Spleen (tissue), 11 donors: ENCODE measurements at regions not wholly inside any gene's neighbourhood (a gene's known extent, or its start where the extent isn't known, plus 50 kb on each side); places are given as distances from the start of the nearest gene placed in this dataset.

Source experiments
- DNase-seq: peaks from one replicate; pipeline ENCODE4 v3.0.0-alpha.2; 2020
- H3K27ac ChIP-seq, 8 donors: fragments of 200-600 bp; sonication (generic) in 7 of 8; 1 replicate in 4 of 8; 2 replicates in 4 of 8; pipeline versions ENCODE4 v1.5.0 to v1.8.0; 2016 to 2021; ENCODE audit warnings: inconsistent platforms in 4 of 8, mild to moderate bottlenecking in 4 of 8, moderate library complexity in 1 of 8
- H3K27me3 ChIP-seq, 7 donors: fragments of 200-600 bp; sonication (generic) in 6 of 7; replicated peaks in 1 of 7; 1 replicate in 4 of 7; 2 replicates in 3 of 7; pipeline versions ENCODE4 v1.5.0 to v1.8.0; 2016 to 2021; ENCODE audit warnings: inconsistent platforms in 3 of 7, mild to moderate bottlenecking in 1 of 7
- H3K36me3 ChIP-seq, 6 donors: fragments of 200-600 bp; sonication (generic) in 5 of 6; 1 replicate in 4 of 6; 2 replicates in 2 of 6; pipeline versions ENCODE4 v1.5.0 to v1.8.0; 2016 to 2021; ENCODE audit warnings: inconsistent platforms in 2 of 6
- H3K4me1 ChIP-seq, 6 donors: fragments of 200-600 bp; sonication (generic) in 5 of 6; 1 replicate in 3 of 6; 2 replicates in 3 of 6; pipeline versions ENCODE4 v1.5.0 to v1.8.0; 2016 to 2021; ENCODE audit warnings: inconsistent platforms in 3 of 6
- H3K4me3 ChIP-seq, 8 donors: fragments of 200-600 bp; sonication (generic) in 7 of 8; 1 replicate in 4 of 8; 2 replicates in 4 of 8; pipeline versions ENCODE4 v1.5.0 to v1.8.0; 2016 to 2021; ENCODE audit warnings: inconsistent platforms in 4 of 8, mild to moderate bottlenecking in 4 of 8, moderate library complexity in 2 of 8
- H3K9me3 ChIP-seq, 8 donors: fragments of 200-600 bp; sonication (generic) in 7 of 8; 1 replicate in 4 of 8; 2 replicates in 4 of 8; pipeline versions ENCODE4 v1.5.0 to v1.8.0; 2016 to 2021; ENCODE audit warnings: inconsistent platforms in 4 of 8
- CTCF ChIP-seq, 11 experiments: fragments of 200-600 bp in 7 of 11; fragments of 450-650 bp in 4 of 11; sonication (generic) in 4 of 11; IDR thresholded peaks in 8 of 11; conservative IDR thresholded peaks in 3 of 11; 1 replicate in 7 of 11; 2 replicates in 4 of 11; pipeline versions ENCODE4 v1.4.0 to v1.8.0; 2016 to 2021; ENCODE audit warnings: antibody characterized with exemption in 11 of 11, inconsistent platforms in 4 of 11, mild to moderate bottlenecking in 1 of 11
- POLR2A ChIP-seq, 3 donors: fragments of 450-650 bp; IDR thresholded peaks; one replicate each; pipeline ENCODE4 v1.5.1; 2017; ENCODE audit warnings: antibody characterized with exemption in 3 of 3, mild to moderate bottlenecking in 1 of 3
- POLR2AphosphoS5 ChIP-seq, 3 donors: sonication (generic); formaldehyde crosslinking; IDR thresholded peaks; one replicate each; pipeline ENCODE4 v1.5.1; 2017; ENCODE audit warnings: antibody characterized with exemption in 3 of 3
- WGBS, 5 donors: extraction: QIAGEN DNeasy Blood & Tissue Kit in 3 of 5; methylation state at CpG; one replicate each; pipeline versions ENCODE4 v1.1.5 to v1.1.7; 2013 to 2018; 5-methylcytosine and 5-hydroxymethylcytosine counted together
- intact Hi-C: fragments of 100-400 bp; cut with DNase I; formaldehyde crosslinking; loops from one replicate; pipeline ENCODE4 v1.15.0; 2023; ENCODE audit warnings: low total_unique reads
- donor health status: healthy with polysubstance abuse.
- donor health status: DM: no; HTN: no; CAD: no; lungs with moderate emphysema.
- donor health status: DM: no; HTN: no; CAD: no.
- donor health status: Bipolar disorder and iron deficiency.
- donor health status: healthy.
- donor health status: DM: no; HTN: no; CAD: no.
- donor health status: DM: yes; HTN: yes; CAD: no.

GRCh38 chr14:27077710-27078109, 479.9 kb upstream of the NOVA1 start:
- Histone ChIP-seq H3K4me1 (no peaks in the 10 kb centered on the region), H3K9me3 (peaks cover 0 to 3% (median 0%) of the 10 kb centered on the region in 8 donors), H3K27me3 (no peaks in the 10 kb centered on the region), H3K36me3 (no peaks in the 10 kb centered on the region), H3K27ac (no peak overlapping the region), H3K4me3 (no peak overlapping the region)
- DNase-seq = no peak
- 6 to 34% (median 8%) methylated on average over 2 of the region's 2 CpGs for WGBS, 5 donors
- intact Hi-C loops = no loop called here
- TF ChIP-seq POLR2A (IDR thresholded peaks at IDR 0.05) = no peak
- TF ChIP-seq CTCF (IDR thresholded peaks at IDR 0.05 in 8 of 11, conservative IDR thresholded peaks at IDR 0.05 in 3 of 11) = no peak
- no peak for TF ChIP-seq POLR2AphosphoS5 (IDR thresholded peaks at IDR 0.05)

- intact Hi-C loops = no loop called here
- Histone ChIP-seq H3K36me3 (no peaks in the 10 kb centered on the region), H3K9me3 (peaks cover 0 to 6% (median 0%) of the 10 kb centered on the region in 8 donors), H3K27ac (no peak overlapping the region), H3K4me1 (no peaks in the 10 kb centered on the region), H3K4me3 (no peak overlapping the region), H3K27me3 (no peaks in the 10 kb centered on the region)
- WGBS, 5 donors = 67 to 80% (median 71%) methylated on average over 4 of the region's 4 CpGs
- TF ChIP-seq POLR2AphosphoS5 (IDR thresholded peaks at IDR 0.05) (no peak), POLR2A (IDR thresholded peaks at IDR 0.05) (no peak), CTCF (IDR thresholded peaks at IDR 0.05 in 8 of 11, conservative IDR thresholded peaks at IDR 0.05 in 3 of 11) (no peak)
- DNase-seq = no peak
Observed at GRCh38 chr14:27078191-27078590, 480.4 kb upstream of the NOVA1 start.

DNA sequence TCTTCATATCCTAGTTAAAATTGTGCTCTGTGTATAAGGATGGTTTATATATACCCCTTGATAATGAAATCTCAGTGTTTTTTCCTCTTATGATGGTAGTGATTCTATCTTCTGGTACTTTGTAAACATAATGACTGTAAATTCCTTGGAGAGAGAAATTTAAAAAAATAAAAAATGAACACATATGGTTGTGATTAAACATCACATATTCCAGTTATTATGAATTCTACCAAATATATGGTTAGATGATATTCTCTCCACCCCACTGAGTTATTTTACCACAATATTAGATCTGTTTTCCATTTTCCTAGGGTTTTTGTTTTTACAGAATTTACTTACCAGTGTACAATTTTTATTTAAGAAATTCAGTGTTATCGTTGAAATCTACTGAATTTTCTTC, 481.9 kb upstream of the NOVA1 start:
- no peak for DNase-seq
- Histone ChIP-seq H3K36me3 (no peaks in the 10 kb centered on the region), H3K4me3 (no peak overlapping the region), H3K27ac (no peak overlapping the region), H3K4me1 (no peaks in the 10 kb centered on the region), H3K27me3 (no peaks in the 10 kb centered on the region), H3K9me3 (peaks cover 0 to 6% (median 0%) of the 10 kb centered on the region in 8 donors)
- 82 to 98% (median 92%) methylated on average over 1 of the region's 1 CpG for WGBS, 5 donors
- TF ChIP-seq CTCF (IDR thresholded peaks at IDR 0.05 in 8 of 11, conservative IDR thresholded peaks at IDR 0.05 in 3 of 11) (no peak), POLR2A (IDR thresholded peaks at IDR 0.05) (no peak), POLR2AphosphoS5 (IDR thresholded peaks at IDR 0.05) (no peak)
- intact Hi-C loops = no loop called here

- Histone ChIP-seq H3K4me3 (no peak overlapping the region), H3K4me1 (no peaks in the 10 kb centered on the region), H3K9me3 (peaks cover 0 to 6% (median 0%) of the 10 kb centered on the region in 8 donors), H3K27ac (no peak overlapping the region), H3K27me3 (no peaks in the 10 kb centered on the region), H3K36me3 (no peaks in the 10 kb centered on the region)
- 54 to 67% (median 63%) methylated on average over 3 of the region's 3 CpGs for WGBS, 5 donors
- TF ChIP-seq POLR2AphosphoS5 (IDR thresholded peaks at IDR 0.05) = no peak
- TF ChIP-seq CTCF (IDR thresholded peaks at IDR 0.05 in 8 of 11, conservative IDR thresholded peaks at IDR 0.05 in 3 of 11) = no peak
- TF ChIP-seq POLR2A (IDR thresholded peaks at IDR 0.05) = no peak
- intact Hi-C loops = no loop called here
- no peak for DNase-seq
Observed at GRCh38 chr14:27085500-27085899, 487.7 kb upstream of the NOVA1 start.
